HepG2 (cell line): ENCODE measurements at regions not wholly inside any gene's neighbourhood (a gene's known extent, or its start where the extent isn't known, plus 50 kb on each side); places are given as distances from the start of the nearest gene placed in this dataset.

Experiments
- ATAC-seq: fragments of 200-7000 bp; cut with Tn5 transposase; 3 replicates; pipeline ENCODE4 v1.9.1; 2020; ENCODE audit warnings: mild to moderate bottlenecking, moderate library complexity
- BruUV-seq: library from RNA; stranded (reverse); fragments of 400-500 nt; replicated peaks from 2 replicates; lab custom pipeline; 2021; lab: Mats Ljungman, UMichigan
- CTCF ChIA-PET: fragments of 300-600 bp; formaldehyde crosslinking; extraction: SDS; loops from one replicate; lab custom pipeline; 2021; ENCODE audit warnings: low total read pairs, inconsistent platforms, low intra/inter-chr PET ratio; lab: Yijun Ruan, JAX
- POLR2A ChIA-PET: fragments of 350-600 bp; sonication (Branson Sonifier 250); formaldehyde crosslinking; loops from one replicate; lab custom pipeline; 2020; ENCODE audit warnings: antibody characterized with exemption, inconsistent platforms; lab: Yijun Ruan, JAX
- DNase-seq: peaks from one replicate; pipeline ENCODE4 v3.0.0-alpha.2; 2015; ENCODE audit warnings: low spot score
- FAIRE-seq: peaks from 3 replicates; lab custom pipeline; 2011; peaks lifted over from hg19 to GRCh38; lab: Jason Lieb, UNC
- H2AFZ ChIP-seq: one replicate; pipeline ENCODE4 v1.6.1; 2011; ENCODE audit warnings: low read length, inconsistent platforms
- H3K27ac ChIP-seq: fragments of 300-600 bp; 3 replicates; pipeline ENCODE4 v1.8.0; 2011; ENCODE audit warnings: mixed run types, mild to moderate bottlenecking, mixed read lengths, low read length, inconsistent platforms; ENCODE audit not compliant: insufficient read depth; ENCODE audit errors: extremely low read length
- H3K27me3 ChIP-seq, 2 experiments: fragments of 200-600 bp in 1 of 2; 2 replicates in 1 of 2; 3 replicates in 1 of 2; pipeline versions ENCODE4 v1.6.0 to v1.8.0; 2011; ENCODE audit warnings: low read length in 2 of 2, mild to moderate bottlenecking in 2 of 2, moderate library complexity in 2 of 2, inconsistent platforms in 1 of 2; ENCODE audit not compliant: insufficient read depth in 2 of 2, control insufficient read depth in 1 of 2
- H3K36me3 ChIP-seq, 2 experiments: fragments of 200-600 bp in 1 of 2; replicated peaks in 1 of 2; 2 replicates in 1 of 2; 3 replicates in 1 of 2; pipeline versions ENCODE4 v1.5.1 to v1.8.0; 2011; ENCODE audit warnings: low read length in 2 of 2, inconsistent platforms in 1 of 2; ENCODE audit not compliant: insufficient read depth in 2 of 2, control insufficient read depth in 1 of 2
- H3K4me1 ChIP-seq: 2 replicates; pipeline ENCODE4 v1.5.1; 2012; ENCODE audit warnings: low read length, inconsistent platforms; ENCODE audit not compliant: insufficient read depth
- H3K4me2 ChIP-seq: 2 replicates; pipeline ENCODE4 v1.6.0; 2011; ENCODE audit warnings: low read depth, low read length, inconsistent platforms
- H3K4me3 ChIP-seq, 3 experiments: fragments of 200-600 bp in 1 of 3; sonication (generic), shearing (Covaris generic) in 1 of 3; replicated peaks in 1 of 3; 2 replicates each; pipeline ENCODE4 v1.5.1; 2011 to 2016; ENCODE audit warnings: low read length in 3 of 3, inconsistent platforms in 2 of 3, low read depth in 2 of 3, mild to moderate bottlenecking in 2 of 3, control low read depth in 1 of 3, mixed read lengths in 1 of 3; ENCODE audit not compliant: insufficient read depth in 1 of 3
- H3K79me2 ChIP-seq: one replicate; pipeline ENCODE4 v1.6.1; 2011; ENCODE audit warnings: low read length, inconsistent platforms; ENCODE audit not compliant: insufficient read depth
- H3K9ac ChIP-seq: 2 replicates; pipeline ENCODE4 v1.6.0; 2011; ENCODE audit warnings: mild to moderate bottlenecking, low read depth, low read length, inconsistent platforms; ENCODE audit not compliant: insufficient read depth
- H3K9me3 ChIP-seq: 2 replicates; pipeline ENCODE4 v1.5.1; 2012; ENCODE audit warnings: mild to moderate bottlenecking, low read length
- H4K20me1 ChIP-seq: 2 replicates; pipeline ENCODE4 v1.6.0; 2011; ENCODE audit warnings: inconsistent platforms, mild to moderate bottlenecking, low read length, moderate library complexity; ENCODE audit not compliant: insufficient read depth
- FOXC1 ChIP-seq: sonication (generic); formaldehyde crosslinking; IDR thresholded peaks from 2 replicates; pipeline ENCODE4 v1.8.0; 2022; ENCODE audit warnings: mild to moderate bottlenecking, missing genetic modification reagents, borderline replicate concordance
- MAFF ChIP-seq: IDR thresholded peaks from 2 replicates; pipeline ENCODE4 v1.6.1; 2011; ENCODE audit warnings: low read depth, low read length, improper control_type of control experiment
- MAFK ChIP-seq, 2 experiments: IDR thresholded peaks in 1 of 2; conservative IDR thresholded peaks in 1 of 2; 2 replicates each; pipeline ENCODE4 v1.6.1; 2011; ENCODE audit warnings: improper control_type of control experiment in 2 of 2, low read length in 2 of 2
- MED1 ChIP-seq: sonication (generic); formaldehyde crosslinking; IDR thresholded peaks from 2 replicates; pipeline ENCODE4 v1.4.0; 2020; ENCODE audit warnings: missing genetic modification reagents
- MIER2 ChIP-seq: IDR thresholded peaks from 2 replicates; pipeline ENCODE4 v1.6.1; 2016; ENCODE audit warnings: missing biosample characterization, missing genetic modification reagents
- NFE2L1 ChIP-seq: sonication (generic); formaldehyde crosslinking; IDR thresholded peaks from 2 replicates; pipeline ENCODE4 v1.4.0; 2020; ENCODE audit warnings: missing genetic modification reagents, mild to moderate bottlenecking, borderline replicate concordance
- TCF7 ChIP-seq: sonication (generic); IDR thresholded peaks from 2 replicates; pipeline ENCODE4 v1.6.1; 2016; ENCODE audit warnings: antibody characterized with exemption, low read depth
- ZBTB8A ChIP-seq: sonication (generic); formaldehyde crosslinking; IDR thresholded peaks from 2 replicates; pipeline ENCODE4 v1.4.0; 2020; ENCODE audit warnings: mild to moderate bottlenecking, low read depth, missing genetic modification reagents, borderline replicate concordance
- ZNF264 ChIP-seq: sonication (generic); formaldehyde crosslinking; IDR thresholded peaks from 2 replicates; pipeline ENCODE4 v1.4.0; 2020; ENCODE audit warnings: missing genetic modification reagents
- WGBS: methylation state at CpG from one replicate; pipeline ENCODE4 v1.1.6; 2017; ENCODE audit warnings: low lambda C conversion rate; 5-methylcytosine and 5-hydroxymethylcytosine counted together
- in situ Hi-C: cut with HindIII; loops from 2 replicates; pipeline ENCODE4 v1.10.0; 2017; ENCODE audit warnings: low pct_unique_long_range_greater_than_20kb; ENCODE audit not compliant: extremely low pct_ligation_motif_present
- intact Hi-C: fragments of 100-400 bp; cut with micrococcal nuclease; formaldehyde crosslinking; loops from one replicate; pipeline ENCODE4 v1.10.0; 2022; ENCODE audit not compliant: unreplicated experiment

GRCh38 chr4:136371231-136371630 lies 1161.1 kb downstream of the PCDH18 start:
- no peak overlapping the region for H3K9ac ChIP-seq
- H3K4me3 ChIP-seq: no peak overlapping the region
- H3K27me3 ChIP-seq: no peaks in the 10 kb centered on the region
- no peaks in the 10 kb centered on the region for H3K36me3 ChIP-seq
- no peak overlapping the region for H3K4me2 ChIP-seq
- POLR2A ChIA-PET: no interaction called here
- no peaks in the 10 kb centered on the region for H3K79me2 ChIP-seq
- no peak overlapping the region for H2AFZ ChIP-seq
- H3K4me1 ChIP-seq: no peaks in the 10 kb centered on the region
- no peak overlapping the region for H3K27ac ChIP-seq
- no TSS peak for BruUV-seq
- H3K9me3 ChIP-seq: no peaks in the 10 kb centered on the region
- ATAC-seq (no peak), DNase-seq (no peak), FAIRE-seq (no peak)
- H4K20me1 ChIP-seq: no peaks in the 10 kb centered on the region
- no peak for TF ChIP-seq FOXC1
- TF ChIP-seq MAFF: peak; percentile 39; the same call in 1 of the 2 replicates
- peak; percentile 16 to 69; a peak in 2 of 4 replicates for TF ChIP-seq MAFK (conservative IDR thresholded peaks at IDR 0.05 in 1 of 2, IDR thresholded peaks at IDR 0.05 in 1 of 2; ENCODE audit: low read length in 2 of 2)
- intact Hi-C loops: no loop called here
- in situ Hi-C loops: no loop called here
- CTCF ChIA-PET: no interaction called here
- 0% methylated on average over 2 of the region's 2 CpGs for WGBS

DNA sequence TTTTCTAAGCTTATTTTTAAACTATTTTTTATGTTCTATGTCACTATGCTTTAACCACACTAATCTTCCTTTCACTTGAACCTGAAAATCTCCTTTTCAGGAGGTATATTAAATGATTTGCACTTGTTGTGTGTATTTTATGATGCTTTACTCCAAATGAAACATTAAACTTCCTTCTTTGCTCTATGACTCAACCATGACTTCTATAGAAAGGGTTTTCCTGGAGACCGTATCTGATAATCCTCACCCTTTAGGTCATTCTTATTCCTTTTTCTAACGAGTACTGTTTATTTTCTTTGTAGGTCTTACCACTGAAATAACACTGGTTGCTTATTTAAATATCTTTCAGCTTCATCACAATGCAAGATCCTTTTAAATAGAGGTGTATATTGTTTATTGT lies 1163.2 kb downstream of the PCDH18 start:
- Histone ChIP-seq H3K9ac (no peak overlapping the region), H3K79me2 (no peaks in the 10 kb centered on the region), H4K20me1 (no peaks in the 10 kb centered on the region), H3K27ac (no peak overlapping the region), H3K27me3 (no peaks in the 10 kb centered on the region), H3K4me1 (no peaks in the 10 kb centered on the region), H3K4me2 (no peak overlapping the region), H3K9me3 (no peaks in the 10 kb centered on the region), H3K4me3 (no peak overlapping the region), H2AFZ (no peak overlapping the region), H3K36me3 (no peaks in the 10 kb centered on the region)
- TF ChIP-seq ZNF264 (CRISPR knock-in tag): no peak
- no peak for TF ChIP-seq TCF7
- no peak for TF ChIP-seq MED1 (CRISPR knock-in tag)
- no peak for TF ChIP-seq MIER2 (CRISPR knock-in tag)
- no peak for TF ChIP-seq ZBTB8A (CRISPR knock-in tag)
- no peak for TF ChIP-seq NFE2L1
- FAIRE-seq: no peak
- 1% methylated on average over 2 of the region's 2 CpGs for WGBS
- no TSS peak for BruUV-seq
- DNase-seq: no peak
- ChIA-PET CTCF (no interaction called here), POLR2A (no interaction called here)
- intact Hi-C loops: no loop called here
- no peak for ATAC-seq
- in situ Hi-C loops: no loop called here
